ENCODE measurements at regions not wholly inside any gene's neighbourhood (a gene's known extent, or its start where the extent isn't known, plus 50 kb on each side); places are given as distances from the start of the nearest gene placed in this dataset.

GRCh38 chr6:165835410-165835851 lies 172.4 kb upstream of the PDE10A start:
- Histone ChIP-seq H3K4me1 (ENCODE audit: control insufficient read depth in 1 of 2, insufficient read depth in 2 of 2, low read length in 2 of 2) (no peaks in the 10 kb centered on the region), H3K27me3 (ENCODE audit: control insufficient read depth in 2 of 2, insufficient read depth in 2 of 2, low read length in 2 of 2) (peaks cover 0 to 8% of the 10 kb centered on the region in 2 donors), H3K36me3 (replicated peaks in 1 of 2; ENCODE audit: control insufficient read depth in 1 of 2, insufficient read depth in 2 of 2, low read length in 2 of 2) (no peaks in the 10 kb centered on the region), H3K4me3 (replicated peaks in 1 of 3; ENCODE audit: low read depth in 2 of 3, low read length in 3 of 3) (no peak overlapping the region), H3K4me2 (replicated peaks; ENCODE audit: extremely low read depth, low read length, poor library complexity, severe bottlenecking) (no peak overlapping the region), H2AFZ (ENCODE audit: insufficient read depth, low read depth, low read length, poor library complexity, severe bottlenecking) (no peak overlapping the region), H3K9me3 (replicated peaks in 1 of 2; ENCODE audit: control insufficient read depth in 1 of 2, insufficient read depth in 1 of 2, low read length in 2 of 2) (no peaks in the 10 kb centered on the region), H3K27ac (ENCODE audit: low read depth in 1 of 2, low read length in 2 of 2) (no peak overlapping the region), H4K20me1 (ENCODE audit: insufficient read depth, low read length) (no peaks in the 10 kb centered on the region), H3K9ac (ENCODE audit: insufficient read depth, low read length, poor library complexity, severe bottlenecking) (no peak overlapping the region), H3K79me2 (ENCODE audit: insufficient read depth, low read length) (no peaks in the 10 kb centered on the region)
- no peak overlapping the region for H3K4me3 Mint-ChIP-seq
- DNase-seq = no peak
- H3K9me3 Mint-ChIP-seq = peaks cover 0 to 4% (median 0%) of the 10 kb centered on the region in 7 donors
- no peak overlapping the region for H3K27ac Mint-ChIP-seq
- WGBS (ENCODE audit: insufficient coverage) = 52% methylated on average over 13 of the region's 13 CpGs
- H3K36me3 Mint-ChIP-seq = no peaks in the 10 kb centered on the region
- TF ChIP-seq CTCF (IDR thresholded peaks at IDR 0.05) = no peak
- peaks cover 5 to 29% (median 12%) of the 10 kb centered on the region in 3 donors for H3K27me3 Mint-ChIP-seq (ENCODE audit: low read depth in 3 of 3)
- H3K4me1 Mint-ChIP-seq = no peaks in the 10 kb centered on the region
- intact Hi-C loops (cut with micrococcal nuclease) = no loop called here

GRCh38 chr6:165834613-165835259 lies 171.7 kb upstream of the PDE10A start:
- 70% methylated on average over 6 of the region's 11 CpGs for WGBS (ENCODE audit: insufficient coverage)
- no peaks in the 10 kb centered on the region for H3K9me3 ChIP-seq (replicated peaks in 1 of 2; ENCODE audit: control insufficient read depth in 1 of 2, insufficient read depth in 1 of 2, low read length in 2 of 2)
- H3K4me3 ChIP-seq (replicated peaks in 1 of 3; ENCODE audit: low read depth in 2 of 3, low read length in 3 of 3) = no peak overlapping the region
- DNase-seq = no peak
- H4K20me1 ChIP-seq (ENCODE audit: insufficient read depth, low read length) = no peaks in the 10 kb centered on the region
- no peaks in the 10 kb centered on the region for H3K4me1 Mint-ChIP-seq
- no peaks in the 10 kb centered on the region for H3K36me3 Mint-ChIP-seq
- H3K27ac Mint-ChIP-seq = no peak overlapping the region
- H3K27ac ChIP-seq (ENCODE audit: low read depth in 1 of 2, low read length in 2 of 2) = no peak overlapping the region
- no peaks in the 10 kb centered on the region for H3K79me2 ChIP-seq (ENCODE audit: insufficient read depth, low read length)
- no peak for TF ChIP-seq CTCF (IDR thresholded peaks at IDR 0.05)
- no peak overlapping the region for H3K4me2 ChIP-seq (replicated peaks; ENCODE audit: extremely low read depth, low read length, poor library complexity, severe bottlenecking)
- H3K36me3 ChIP-seq (replicated peaks in 1 of 2; ENCODE audit: control insufficient read depth in 1 of 2, insufficient read depth in 2 of 2, low read length in 2 of 2) = no peaks in the 10 kb centered on the region
- peaks cover 5 to 30% (median 12%) of the 10 kb centered on the region in 3 donors for H3K27me3 Mint-ChIP-seq (ENCODE audit: low read depth in 3 of 3)
- peaks cover 0 to 8% of the 10 kb centered on the region in 2 donors for H3K27me3 ChIP-seq (ENCODE audit: control insufficient read depth in 2 of 2, insufficient read depth in 2 of 2, low read length in 2 of 2)
- no peak overlapping the region for H3K9ac ChIP-seq (ENCODE audit: insufficient read depth, low read length, poor library complexity, severe bottlenecking)
- peaks cover 0 to 4% (median 0%) of the 10 kb centered on the region in 7 donors for H3K9me3 Mint-ChIP-seq
- H3K4me3 Mint-ChIP-seq = no peak overlapping the region
- intact Hi-C loops (cut with micrococcal nuclease) = no loop called here
- no peak overlapping the region for H2AFZ ChIP-seq (ENCODE audit: insufficient read depth, low read depth, low read length, poor library complexity, severe bottlenecking)
- H3K4me1 ChIP-seq (ENCODE audit: control insufficient read depth in 1 of 2, insufficient read depth in 2 of 2, low read length in 2 of 2) = no peaks in the 10 kb centered on the region
